ENCODE measurements at regions not wholly inside any gene's neighbourhood (a gene's known extent, or its start where the extent isn't known, plus 50 kb on each side); places are given as distances from the start of the nearest gene placed in this dataset.

DNA sequence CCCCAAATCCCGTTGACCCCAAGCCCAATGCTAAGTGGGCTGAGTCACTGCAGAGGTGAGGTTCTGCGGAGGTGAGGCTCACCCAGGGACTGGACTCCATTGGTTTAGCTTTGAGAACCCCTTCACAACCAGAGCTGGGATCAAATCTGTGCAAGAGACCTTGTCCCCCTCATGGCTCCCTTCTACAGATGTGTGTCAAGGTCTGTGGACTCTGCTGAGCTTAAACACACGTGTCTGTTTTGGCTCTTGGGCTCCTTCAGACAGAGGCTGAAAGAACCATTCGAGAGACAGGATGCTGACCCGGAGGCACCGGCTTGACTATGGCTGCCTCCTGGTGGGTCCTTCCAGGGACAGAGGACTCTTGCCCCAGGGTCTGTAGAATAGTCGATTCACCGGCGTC is 190.3 kb downstream of the LPIN1 start:
- H3K9me3 ChIP-seq (ENCODE audit: insufficient read depth, low read depth) = no peaks in the 10 kb centered on the region
- H3K4me1 ChIP-seq (replicated peaks; ENCODE audit: insufficient read depth) = no peaks in the 10 kb centered on the region
- no peaks in the 10 kb centered on the region for H3K79me2 ChIP-seq (ENCODE audit: low read depth)
- no peak overlapping the region for H2AFZ ChIP-seq
- no peaks in the 10 kb centered on the region for H3K36me3 ChIP-seq (ENCODE audit: low read depth)
- BruUV-seq (replicated peaks) = no TSS peak
- no peak overlapping the region for H3K27ac ChIP-seq
- no peaks in the 10 kb centered on the region for H3K9me2 ChIP-seq (ENCODE audit: insufficient read depth)
- H3K4me3 ChIP-seq = no peak overlapping the region
- no peaks in the 10 kb centered on the region for H3F3A ChIP-seq (ENCODE audit: insufficient read depth, low read depth)
- no peak overlapping the region for H3K4me2 ChIP-seq
- H3K27me3 ChIP-seq (ENCODE audit: insufficient read depth, low read depth) = no peaks in the 10 kb centered on the region
- CTCF ChIA-PET = no interaction called here
- no peak for DNase-seq
- H4K20me1 ChIP-seq (ENCODE audit: insufficient read depth) = no peaks in the 10 kb centered on the region
- TF ChIP-seq, protein P1, sequence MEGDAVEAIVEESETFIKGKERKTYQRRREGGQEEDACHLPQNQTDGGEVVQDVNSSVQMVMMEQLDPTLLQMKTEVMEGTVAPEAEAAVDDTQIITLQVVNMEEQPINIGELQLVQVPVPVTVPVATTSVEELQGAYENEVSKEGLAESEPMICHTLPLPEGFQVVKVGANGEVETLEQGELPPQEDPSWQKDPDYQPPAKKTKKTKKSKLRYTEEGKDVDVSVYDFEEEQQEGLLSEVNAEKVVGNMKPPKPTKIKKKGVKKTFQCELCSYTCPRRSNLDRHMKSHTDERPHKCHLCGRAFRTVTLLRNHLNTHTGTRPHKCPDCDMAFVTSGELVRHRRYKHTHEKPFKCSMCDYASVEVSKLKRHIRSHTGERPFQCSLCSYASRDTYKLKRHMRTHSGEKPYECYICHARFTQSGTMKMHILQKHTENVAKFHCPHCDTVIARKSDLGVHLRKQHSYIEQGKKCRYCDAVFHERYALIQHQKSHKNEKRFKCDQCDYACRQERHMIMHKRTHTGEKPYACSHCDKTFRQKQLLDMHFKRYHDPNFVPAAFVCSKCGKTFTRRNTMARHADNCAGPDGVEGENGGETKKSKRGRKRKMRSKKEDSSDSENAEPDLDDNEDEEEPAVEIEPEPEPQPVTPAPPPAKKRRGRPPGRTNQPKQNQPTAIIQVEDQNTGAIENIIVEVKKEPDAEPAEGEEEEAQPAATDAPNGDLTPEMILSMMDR (conservative IDR thresholded peaks at IDR 0.05) = no peak
- no peak for TF ChIP-seq EZH2 (IDR thresholded peaks at IDR 0.05; ENCODE audit: low read depth)
- POLR2A ChIA-PET (ENCODE audit: unreplicated experiment) = no interaction called here
- intact Hi-C loops (cut with micrococcal nuclease; ENCODE audit: unreplicated experiment) = no loop called here

GRCh38 chr2:11938196-11938595 is 191.8 kb downstream of the LPIN1 start:
- DNase-seq = no peak
- BruUV-seq (replicated peaks) = no TSS peak
- H3K9me2 ChIP-seq (ENCODE audit: insufficient read depth) = no peaks in the 10 kb centered on the region

DNA sequence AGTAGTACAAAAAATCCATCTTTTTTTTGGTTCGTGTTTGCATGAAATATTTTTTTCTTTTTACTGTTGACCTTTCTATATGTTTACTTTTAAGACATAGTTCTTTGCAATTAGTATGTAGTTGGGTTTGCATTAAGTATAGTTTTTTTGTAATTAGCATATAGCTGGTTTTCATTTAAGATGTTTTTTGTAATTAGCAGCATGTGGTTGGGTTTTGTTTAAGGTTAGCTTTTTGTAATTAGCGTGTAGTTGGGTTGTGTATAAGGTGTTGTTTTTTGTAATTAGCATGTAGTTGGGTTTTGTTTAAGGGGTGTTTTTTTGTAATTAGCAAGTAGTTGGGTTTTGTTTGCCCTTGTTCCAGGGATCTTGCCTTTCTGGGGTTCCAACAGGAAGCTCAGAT is 193.1 kb downstream of the LPIN1 start:
- intact Hi-C loops (cut with micrococcal nuclease; ENCODE audit: unreplicated experiment) = no loop called here
- H3K27ac ChIP-seq = no peak overlapping the region
- BruUV-seq (replicated peaks) = no TSS peak
- CTCF ChIA-PET = interaction anchor here (0.6 kb wide), 1 partner anchor 1148 kb away, joined by 3 read pairs; no protein-coding TSS in a partner anchor
- H3K4me3 ChIP-seq = no peak overlapping the region
- H2AFZ ChIP-seq = no peak overlapping the region
- no peak overlapping the region for H3K4me2 ChIP-seq
- no peaks in the 10 kb centered on the region for H3K9me3 ChIP-seq (ENCODE audit: insufficient read depth, low read depth)
- no peaks in the 10 kb centered on the region for H3K27me3 ChIP-seq (ENCODE audit: insufficient read depth, low read depth)
- TF ChIP-seq, protein P1 (conservative IDR thresholded peaks at IDR 0.05) = no peak
- TF ChIP-seq EZH2 (IDR thresholded peaks at IDR 0.05; ENCODE audit: low read depth) = no peak
- no peaks in the 10 kb centered on the region for H3F3A ChIP-seq (ENCODE audit: insufficient read depth, low read depth)
- H4K20me1 ChIP-seq (ENCODE audit: insufficient read depth) = no peaks in the 10 kb centered on the region
- no peaks in the 10 kb centered on the region for H3K4me1 ChIP-seq (replicated peaks; ENCODE audit: insufficient read depth)
- H3K36me3 ChIP-seq (ENCODE audit: low read depth) = no peaks in the 10 kb centered on the region
- H3K79me2 ChIP-seq (ENCODE audit: low read depth) = no peaks in the 10 kb centered on the region
- no peaks in the 10 kb centered on the region for H3K9me2 ChIP-seq (ENCODE audit: insufficient read depth)
- POLR2A ChIA-PET (ENCODE audit: unreplicated experiment) = no interaction called here
- no peak for DNase-seq

More at GRCh38 chr2:11938196-11938595, 191.8 kb downstream of the LPIN1 start:
- Histone ChIP-seq H4K20me1 (ENCODE audit: insufficient read depth) (no peaks in the 10 kb centered on the region), H3K27ac (no peak overlapping the region), H3K36me3 (ENCODE audit: low read depth) (no peaks in the 10 kb centered on the region), H3K4me1 (replicated peaks; ENCODE audit: insufficient read depth) (no peaks in the 10 kb centered on the region), H3K79me2 (ENCODE audit: low read depth) (no peaks in the 10 kb centered on the region), H2AFZ (no peak overlapping the region), H3K4me3 (no peak overlapping the region), H3K9me3 (ENCODE audit: insufficient read depth, low read depth) (no peaks in the 10 kb centered on the region), H3K4me2 (no peak overlapping the region), H3F3A (ENCODE audit: insufficient read depth, low read depth) (no peaks in the 10 kb centered on the region), H3K27me3 (ENCODE audit: insufficient read depth, low read depth) (no peaks in the 10 kb centered on the region)
- ChIA-PET POLR2A (ENCODE audit: unreplicated experiment) (no interaction called here), CTCF (no interaction called here)
- TF ChIP-seq, protein P1 (conservative IDR thresholded peaks at IDR 0.05) = no peak
- TF ChIP-seq EZH2 (IDR thresholded peaks at IDR 0.05; ENCODE audit: low read depth) = no peak
- intact Hi-C loops (cut with micrococcal nuclease; ENCODE audit: unreplicated experiment) = no loop called here
